Osteoblast (primary cell): ENCODE measurements at regions not wholly inside any gene's neighbourhood (a gene's known extent, or its start where the extent isn't known, plus 50 kb on each side); places are given as distances from the start of the nearest gene placed in this dataset.

Source experiments
- DNase-seq: peaks from one replicate; pipeline ENCODE4 v3.0.0; 2011; ENCODE audit warnings: low spot score, mixed read lengths; ENCODE audit not compliant: insufficient read length; ENCODE audit errors: missing footprints
- H2AFZ ChIP-seq: 2 replicates; pipeline ENCODE4 v1.6.0; 2011; ENCODE audit warnings: mild to moderate bottlenecking, low read length
- H3K27ac ChIP-seq: 2 replicates; pipeline ENCODE4 v1.5.1; 2011; ENCODE audit warnings: mild to moderate bottlenecking, low read depth, low read length, moderate library complexity
- H3K27me3 ChIP-seq: 2 replicates; pipeline ENCODE4 v1.6.0; 2012; ENCODE audit warnings: mild to moderate bottlenecking, control low read depth, inconsistent platforms, low read length, moderate library complexity; ENCODE audit not compliant: insufficient read depth
- H3K36me3 ChIP-seq: 2 replicates; pipeline ENCODE4 v1.5.1; 2011; ENCODE audit warnings: mild to moderate bottlenecking, low read length, control low read depth, moderate library complexity; ENCODE audit not compliant: insufficient read depth
- H3K4me1 ChIP-seq: 2 replicates; pipeline ENCODE4 v1.5.1; 2011; ENCODE audit warnings: mild to moderate bottlenecking, low read length, control low read depth, moderate library complexity; ENCODE audit not compliant: insufficient read depth
- H3K4me2 ChIP-seq: 2 replicates; pipeline ENCODE4 v1.6.0; 2011; ENCODE audit warnings: mild to moderate bottlenecking, low read length; ENCODE audit not compliant: insufficient read depth
- H3K4me3 ChIP-seq: fragments of 200-600 bp; sonication (generic); 3 replicates; pipeline ENCODE4 v1.5.1; 2012; ENCODE audit warnings: mild to moderate bottlenecking, low read length, inconsistent platforms; ENCODE audit not compliant: insufficient read depth
- H3K79me2 ChIP-seq: 2 replicates; pipeline ENCODE4 v1.6.0; 2012; ENCODE audit warnings: mild to moderate bottlenecking, low read length, control low read depth, inconsistent platforms; ENCODE audit not compliant: insufficient read depth
- H3K9me3 ChIP-seq: 2 replicates; pipeline ENCODE4 v1.5.1; 2011; ENCODE audit warnings: low read depth, low read length, control low read depth
- H4K20me1 ChIP-seq: 2 replicates; pipeline ENCODE4 v1.6.0; 2012; ENCODE audit warnings: mild to moderate bottlenecking, low read length, control low read depth; ENCODE audit not compliant: insufficient read depth
- TF ChIP-seq, protein P1 (sequence below): IDR thresholded peaks from 2 replicates; pipeline ENCODE4 v1.5.1; 2011; ENCODE audit warnings: mild to moderate bottlenecking, low read depth, low read length, moderate library complexity; ENCODE audit errors: extremely low read depth

DNA sequence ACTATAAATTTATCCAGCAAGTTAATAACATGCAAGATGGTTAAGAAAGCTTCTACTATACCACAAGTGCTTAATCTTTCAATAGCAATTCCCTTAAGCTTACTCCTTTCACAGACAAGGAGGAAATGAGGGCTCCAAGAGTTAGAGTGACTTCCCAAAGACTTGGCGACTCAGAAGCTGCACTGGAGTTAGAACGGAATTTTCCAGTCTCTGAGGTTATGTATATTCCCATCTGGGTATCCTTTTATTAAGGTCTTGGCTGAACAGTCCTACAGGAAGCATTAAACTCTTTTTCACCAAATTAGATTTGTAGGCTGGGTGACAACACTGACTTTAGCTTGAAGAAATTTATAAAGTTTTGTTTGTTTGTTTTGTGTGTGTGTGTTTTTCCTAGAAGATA lies 256.9 kb upstream of the DPP10 start:
- Histone ChIP-seq H3K4me1 (no peaks in the 10 kb centered on the region), H3K4me3 (no peak overlapping the region), H3K79me2 (no peaks in the 10 kb centered on the region), H2AFZ (no peak overlapping the region), H3K4me2 (no peak overlapping the region), H3K27me3 (no peaks in the 10 kb centered on the region), H4K20me1 (no peaks in the 10 kb centered on the region), H3K27ac (no peak overlapping the region), H3K9me3 (no peaks in the 10 kb centered on the region), H3K36me3 (no peaks in the 10 kb centered on the region)
- no peak for DNase-seq
- TF ChIP-seq, protein P1, sequence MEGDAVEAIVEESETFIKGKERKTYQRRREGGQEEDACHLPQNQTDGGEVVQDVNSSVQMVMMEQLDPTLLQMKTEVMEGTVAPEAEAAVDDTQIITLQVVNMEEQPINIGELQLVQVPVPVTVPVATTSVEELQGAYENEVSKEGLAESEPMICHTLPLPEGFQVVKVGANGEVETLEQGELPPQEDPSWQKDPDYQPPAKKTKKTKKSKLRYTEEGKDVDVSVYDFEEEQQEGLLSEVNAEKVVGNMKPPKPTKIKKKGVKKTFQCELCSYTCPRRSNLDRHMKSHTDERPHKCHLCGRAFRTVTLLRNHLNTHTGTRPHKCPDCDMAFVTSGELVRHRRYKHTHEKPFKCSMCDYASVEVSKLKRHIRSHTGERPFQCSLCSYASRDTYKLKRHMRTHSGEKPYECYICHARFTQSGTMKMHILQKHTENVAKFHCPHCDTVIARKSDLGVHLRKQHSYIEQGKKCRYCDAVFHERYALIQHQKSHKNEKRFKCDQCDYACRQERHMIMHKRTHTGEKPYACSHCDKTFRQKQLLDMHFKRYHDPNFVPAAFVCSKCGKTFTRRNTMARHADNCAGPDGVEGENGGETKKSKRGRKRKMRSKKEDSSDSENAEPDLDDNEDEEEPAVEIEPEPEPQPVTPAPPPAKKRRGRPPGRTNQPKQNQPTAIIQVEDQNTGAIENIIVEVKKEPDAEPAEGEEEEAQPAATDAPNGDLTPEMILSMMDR = no peak

DNA sequence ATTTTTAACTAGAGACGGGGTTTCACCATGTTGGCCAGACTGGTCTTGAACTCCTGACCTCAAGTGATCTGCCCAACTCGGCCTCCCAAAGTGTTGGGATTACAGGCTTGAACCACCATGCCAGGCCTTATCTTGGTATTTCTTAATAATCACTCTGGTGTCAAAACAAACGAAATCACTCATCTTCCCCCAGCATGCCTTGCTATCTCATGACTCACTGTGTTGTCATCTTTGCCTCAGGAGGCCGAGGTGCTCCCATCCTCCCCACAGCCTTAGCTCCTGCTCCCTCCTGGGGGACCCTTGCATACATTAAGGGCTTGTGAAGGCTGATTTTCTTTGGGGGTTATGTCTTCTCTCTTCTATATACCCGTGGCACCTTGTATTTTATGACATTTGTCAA lies 250.1 kb upstream of the DPP10 start:
- no peaks in the 10 kb centered on the region for H3K79me2 ChIP-seq
- TF ChIP-seq, protein P1 = no peak
- H3K36me3 ChIP-seq = no peaks in the 10 kb centered on the region
- no peaks in the 10 kb centered on the region for H4K20me1 ChIP-seq
- no peaks in the 10 kb centered on the region for H3K9me3 ChIP-seq
- no peak overlapping the region for H2AFZ ChIP-seq
- no peak overlapping the region for H3K4me2 ChIP-seq
- no peak overlapping the region for H3K27ac ChIP-seq
- no peak for DNase-seq
- no peaks in the 10 kb centered on the region for H3K4me1 ChIP-seq
- H3K27me3 ChIP-seq = no peaks in the 10 kb centered on the region
- H3K4me3 ChIP-seq = no peak overlapping the region

GRCh38 chr2:114201781-114202180 lies 240.7 kb upstream of the DPP10 start:
- H2AFZ ChIP-seq = no peak overlapping the region
- H3K4me2 ChIP-seq = no peak overlapping the region
- no peaks in the 10 kb centered on the region for H3K27me3 ChIP-seq
- TF ChIP-seq, protein P1 = no peak
- H3K27ac ChIP-seq = no peak overlapping the region
- DNase-seq = no peak
- H3K79me2 ChIP-seq = no peaks in the 10 kb centered on the region
- no peak overlapping the region for H3K4me3 ChIP-seq
- H4K20me1 ChIP-seq = no peaks in the 10 kb centered on the region
- no peaks in the 10 kb centered on the region for H3K9me3 ChIP-seq
- H3K36me3 ChIP-seq = no peaks in the 10 kb centered on the region
- no peaks in the 10 kb centered on the region for H3K4me1 ChIP-seq

DNA sequence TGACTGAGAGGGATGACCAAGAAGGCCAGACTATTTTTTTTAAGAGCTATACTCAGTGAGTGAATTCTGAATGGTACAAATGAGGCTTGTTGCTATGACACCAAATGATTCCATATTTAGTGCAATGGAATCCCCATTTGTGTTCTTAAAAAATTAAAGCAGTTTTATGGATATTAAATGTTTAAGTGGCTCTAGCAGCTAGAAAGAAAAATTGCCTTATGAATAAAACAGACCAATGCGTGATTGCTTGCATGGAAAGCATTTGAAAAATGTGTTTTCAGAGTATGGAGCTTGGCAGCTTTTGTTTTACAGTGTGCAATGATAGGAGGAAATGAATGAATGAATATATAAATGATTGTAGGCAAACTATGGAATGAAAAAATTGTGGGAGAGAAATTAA lies 238.8 kb upstream of the DPP10 start:
- Histone ChIP-seq H3K79me2 (no peaks in the 10 kb centered on the region), H3K4me3 (no peak overlapping the region), H3K4me2 (no peak overlapping the region), H3K4me1 (no peaks in the 10 kb centered on the region), H3K27ac (no peak overlapping the region), H3K36me3 (no peaks in the 10 kb centered on the region), H3K27me3 (no peaks in the 10 kb centered on the region), H4K20me1 (no peaks in the 10 kb centered on the region), H3K9me3 (no peaks in the 10 kb centered on the region), H2AFZ (no peak overlapping the region)
- no peak for DNase-seq
- TF ChIP-seq, protein P1 = no peak
